ENCODE measurements at regions not wholly inside any gene's neighbourhood (a gene's known extent, or its start where the extent isn't known, plus 50 kb on each side); places are given as distances from the start of the nearest gene placed in this dataset.

DNA sequence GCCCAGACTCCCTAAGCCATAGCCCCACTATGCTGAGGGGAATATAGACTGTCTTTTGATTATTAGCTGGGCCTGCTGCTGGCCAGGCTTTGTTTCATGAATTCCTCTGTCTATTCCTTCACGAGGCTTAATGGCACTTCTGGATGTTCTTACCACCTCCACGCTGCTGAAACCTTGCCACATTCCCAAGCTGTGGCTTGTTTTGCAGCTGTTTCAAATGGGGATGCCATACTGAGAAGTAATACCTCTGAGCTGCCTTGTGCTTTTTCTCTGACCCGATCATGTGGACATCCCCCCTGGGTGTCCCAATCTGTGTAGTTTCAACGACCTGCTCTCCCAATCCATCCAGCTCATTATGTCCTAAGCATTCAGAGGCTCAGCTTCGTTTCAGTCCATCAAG lies 114.1 kb downstream of the ICOS start:
- DNase-seq: no peak

DNA sequence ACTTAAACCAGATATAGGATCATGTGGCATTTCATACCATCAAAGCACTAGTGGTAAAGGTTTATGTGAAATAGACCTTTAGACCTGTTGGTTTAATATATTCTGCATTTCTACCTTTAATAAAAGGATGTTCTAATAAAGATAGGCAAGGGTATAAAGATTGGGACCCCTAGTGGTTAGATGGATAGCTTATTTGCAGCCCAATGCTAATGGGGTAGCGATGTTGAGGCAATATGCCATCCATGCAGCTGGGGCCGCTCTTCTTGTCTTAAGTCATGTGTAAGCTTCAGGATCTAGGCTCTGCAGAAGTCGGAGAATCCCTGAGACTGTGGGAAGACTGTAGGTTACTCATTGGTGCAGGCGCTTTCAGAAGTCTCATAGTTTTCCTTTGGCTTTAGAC lies 114.9 kb downstream of the ICOS start:
- DNase-seq: no peak

DNA sequence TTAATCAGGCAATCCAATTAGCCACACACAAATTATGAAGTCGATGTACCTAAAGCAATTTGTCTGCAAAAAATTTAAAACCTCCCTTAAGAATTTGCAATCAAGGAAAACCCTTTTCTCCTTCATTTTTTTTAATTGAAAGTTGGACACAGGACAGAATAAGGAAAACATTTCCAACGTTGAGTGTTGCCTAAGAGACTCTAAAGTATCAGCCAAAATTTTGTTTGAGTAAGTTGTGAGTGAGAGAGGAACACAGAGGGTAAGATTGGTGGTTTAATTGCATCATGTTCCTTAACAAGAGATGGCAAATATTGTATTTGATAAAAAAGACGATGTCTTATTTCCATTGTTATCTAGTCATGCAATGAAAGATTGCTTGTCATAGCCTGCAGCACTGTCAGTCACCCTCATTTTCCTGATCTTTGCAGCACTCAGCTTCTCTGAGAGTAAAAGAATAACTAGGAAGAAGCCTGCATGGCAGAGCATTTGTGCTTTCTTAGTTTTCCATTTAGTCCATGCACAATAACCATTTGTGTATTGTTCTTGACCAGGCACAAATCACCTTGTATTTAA lies 115.5 kb downstream of the ICOS start:
- no peak for DNase-seq

DNA sequence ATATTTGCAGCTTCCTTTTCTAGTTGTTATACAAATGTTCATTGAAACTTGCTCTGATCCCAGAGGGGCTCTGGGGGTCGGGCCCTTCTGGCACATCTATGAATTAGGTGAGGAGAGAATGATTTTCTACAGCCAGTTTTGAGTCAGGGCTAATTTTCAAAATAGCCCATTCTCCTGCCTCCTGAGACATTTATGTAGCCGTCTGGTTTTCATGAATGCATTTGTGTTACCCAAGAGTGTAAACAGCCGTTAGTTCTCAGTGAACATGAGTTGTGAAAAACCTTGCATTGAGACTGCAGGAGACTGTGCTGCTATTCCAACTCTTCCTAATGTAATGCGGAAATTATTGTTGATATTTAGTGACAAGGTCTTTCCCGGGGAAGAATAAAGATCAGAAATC lies 122.5 kb downstream of the ICOS start:
- DNase-seq: no peak

DNA sequence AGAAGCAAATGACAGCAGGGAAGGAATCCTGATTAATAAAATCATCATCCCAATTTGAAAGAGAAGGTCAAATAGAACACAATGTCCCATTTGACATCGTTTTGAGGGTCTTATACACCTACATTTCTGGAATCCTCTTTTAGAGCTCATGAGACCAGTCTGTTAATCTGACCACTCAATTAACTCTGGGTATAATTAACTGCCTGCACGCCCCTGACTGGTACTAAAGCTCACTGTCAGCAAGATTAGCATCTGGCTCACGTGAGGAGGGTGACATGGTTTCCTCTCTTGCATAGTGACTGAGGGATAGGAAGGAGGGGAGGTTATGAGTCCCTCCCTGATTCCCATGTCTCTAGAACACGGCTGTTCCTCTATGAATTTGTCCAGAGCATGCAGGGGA lies 124.3 kb downstream of the ICOS start:
- no peak for DNase-seq

DNA sequence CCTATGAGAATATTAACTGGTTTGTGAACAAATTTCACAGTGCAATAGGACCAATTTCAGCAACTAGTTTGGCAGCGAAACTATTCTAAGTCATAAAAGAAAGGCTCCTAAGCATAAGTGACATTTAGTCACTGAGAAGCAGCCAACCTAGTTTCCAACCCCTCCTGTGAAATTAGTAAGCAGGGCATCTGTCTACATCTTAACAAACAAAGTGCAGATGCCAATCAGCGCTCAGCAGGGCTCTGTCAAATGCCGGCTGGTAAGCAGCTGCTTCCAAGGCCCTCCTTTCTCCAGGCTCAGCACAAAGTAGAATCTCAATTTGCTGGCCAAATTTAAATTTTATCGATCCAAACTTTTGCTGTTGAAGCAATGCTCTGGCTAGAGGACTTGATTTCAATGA lies 124.7 kb downstream of the ICOS start:
- no peak for DNase-seq

DNA sequence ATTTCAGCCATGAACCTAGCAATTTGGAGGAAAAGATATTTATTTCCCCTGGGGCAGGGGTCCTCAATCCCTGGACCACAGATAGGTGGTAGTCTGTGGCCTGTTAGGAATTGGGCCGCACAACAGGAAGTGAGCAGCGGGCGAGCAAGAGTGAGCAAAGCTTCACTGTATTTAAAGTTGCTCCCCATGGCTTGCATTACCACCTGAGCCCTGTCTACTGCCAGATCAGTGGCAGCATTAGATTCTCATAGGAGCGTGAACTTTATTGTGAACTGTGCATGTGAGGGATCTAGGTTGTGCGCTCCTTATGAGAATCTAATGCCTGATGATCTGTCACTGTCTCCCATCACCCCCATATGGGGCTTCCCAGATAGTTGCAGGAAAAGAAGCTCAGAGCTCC lies 127.6 kb downstream of the ICOS start:
- DNase-seq: no peak

DNA sequence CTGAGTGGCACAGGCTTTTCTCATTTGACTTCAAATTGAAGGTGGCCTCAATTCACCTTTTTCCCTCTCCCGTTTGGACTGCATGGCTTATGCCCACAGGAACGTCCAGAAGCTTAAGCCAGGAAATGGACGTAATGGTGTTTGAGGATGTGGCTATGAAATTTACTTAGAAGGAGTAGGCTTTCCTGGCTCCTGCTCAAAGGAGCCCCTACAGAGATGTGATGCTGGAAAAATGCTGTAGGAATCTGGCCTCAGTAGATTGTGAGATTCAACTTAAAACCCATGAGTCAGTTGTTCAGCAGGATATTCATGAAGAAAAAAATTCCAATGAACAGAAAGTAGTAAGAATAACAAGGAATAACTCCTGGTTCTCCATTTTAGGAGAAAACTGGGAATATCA lies 129.0 kb downstream of the ICOS start:
- DNase-seq: no peak

DNA sequence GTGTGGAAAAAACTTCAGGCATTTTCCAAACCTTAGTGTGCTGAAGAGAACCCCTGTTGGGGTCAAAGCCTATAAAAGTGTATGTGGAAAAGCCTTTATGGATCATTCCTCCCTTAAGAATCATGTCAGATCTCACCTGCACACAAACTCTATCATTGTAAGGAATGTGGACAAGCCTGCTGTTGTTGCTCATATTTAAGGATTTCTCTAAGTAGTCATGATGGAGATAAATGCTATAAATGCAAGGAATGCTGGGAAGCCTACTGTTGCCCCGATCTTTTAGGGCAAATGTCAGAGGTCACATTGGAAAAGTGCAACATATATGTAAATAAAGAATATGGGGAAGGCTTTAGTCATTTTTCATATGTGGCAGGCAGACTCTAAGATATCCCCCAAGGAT lies 129.5 kb downstream of the ICOS start:
- DNase-seq: no peak

DNA sequence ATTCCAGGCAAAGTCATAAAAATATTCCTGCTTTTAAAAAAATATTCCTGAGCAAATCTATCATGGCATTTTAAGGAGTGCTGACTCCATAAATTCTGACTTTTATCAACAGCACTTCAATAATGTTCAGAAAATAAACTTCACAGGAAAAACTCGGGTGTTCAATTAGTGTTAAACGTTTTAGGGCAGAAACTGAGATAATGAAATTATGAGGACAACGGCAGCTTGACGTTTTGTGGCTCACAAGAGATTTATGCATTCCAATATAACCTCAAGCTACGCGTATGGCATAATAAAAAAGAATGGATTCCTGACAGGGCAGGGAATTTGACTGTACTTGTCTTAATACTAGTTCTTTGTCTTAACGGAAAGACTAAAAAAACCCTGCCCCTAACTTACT lies 133.2 kb downstream of the ICOS start:
- no peak for DNase-seq

DNA sequence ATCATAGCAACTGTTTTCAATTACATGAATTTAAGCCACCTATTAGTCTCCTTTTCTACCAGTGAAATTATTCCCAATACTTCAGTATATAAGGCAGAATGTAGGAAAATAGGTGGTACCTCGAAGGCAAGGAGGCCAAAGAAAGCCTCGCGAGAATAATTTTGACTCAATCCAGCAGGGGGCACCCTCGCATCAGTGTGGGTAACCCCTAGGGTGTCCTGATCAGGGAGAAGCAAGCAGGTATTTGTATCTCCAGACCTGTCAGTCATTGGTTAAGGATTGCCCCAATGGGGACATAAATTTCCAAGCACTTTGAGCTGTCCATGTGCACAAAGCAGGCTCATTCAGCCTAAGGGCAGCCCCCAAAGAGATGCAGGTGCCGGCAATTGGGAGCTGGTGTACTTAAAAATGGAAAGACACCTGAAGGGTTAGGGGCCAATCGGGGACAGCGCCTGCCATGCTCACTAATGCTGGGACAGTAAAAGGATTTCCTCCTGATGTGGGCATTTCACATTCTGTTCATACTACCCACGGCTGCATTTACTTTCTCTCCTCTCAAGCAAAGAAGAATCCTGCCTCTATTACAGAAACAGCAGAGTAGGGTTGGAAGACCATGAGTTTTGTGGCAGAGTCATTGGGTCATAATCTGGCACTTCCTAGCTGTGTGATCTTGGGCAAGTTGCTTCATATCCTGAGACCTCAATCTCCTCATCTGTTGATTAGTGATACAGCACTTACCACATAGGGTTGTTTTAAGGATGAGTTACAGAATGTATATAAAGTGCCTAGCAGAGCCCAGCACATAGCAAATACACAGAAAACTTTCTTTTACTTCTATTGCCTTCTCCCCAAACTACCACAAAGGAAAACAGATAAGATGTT lies 136.1 kb downstream of the ICOS start:
- DNase-seq: no peak

DNA sequence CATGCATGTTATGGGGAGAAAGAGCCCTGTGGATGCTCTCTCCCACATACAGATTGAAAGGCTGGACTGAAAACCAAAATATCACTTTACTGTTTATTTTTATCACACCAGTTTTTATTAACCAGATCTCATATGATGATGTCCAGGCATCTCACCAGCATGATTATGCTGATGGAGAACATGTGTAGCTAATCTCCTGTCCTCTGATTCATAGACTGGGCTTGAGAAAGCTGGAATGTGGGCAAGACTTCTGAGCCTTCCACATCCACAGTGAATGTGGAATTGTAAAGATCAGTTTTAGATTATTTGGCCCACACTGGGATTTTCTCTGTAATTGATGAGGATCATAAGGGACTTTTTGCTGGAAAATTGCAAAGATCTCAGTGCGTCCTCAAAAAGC lies 137.9 kb downstream of the ICOS start:
- no peak for DNase-seq

DNA sequence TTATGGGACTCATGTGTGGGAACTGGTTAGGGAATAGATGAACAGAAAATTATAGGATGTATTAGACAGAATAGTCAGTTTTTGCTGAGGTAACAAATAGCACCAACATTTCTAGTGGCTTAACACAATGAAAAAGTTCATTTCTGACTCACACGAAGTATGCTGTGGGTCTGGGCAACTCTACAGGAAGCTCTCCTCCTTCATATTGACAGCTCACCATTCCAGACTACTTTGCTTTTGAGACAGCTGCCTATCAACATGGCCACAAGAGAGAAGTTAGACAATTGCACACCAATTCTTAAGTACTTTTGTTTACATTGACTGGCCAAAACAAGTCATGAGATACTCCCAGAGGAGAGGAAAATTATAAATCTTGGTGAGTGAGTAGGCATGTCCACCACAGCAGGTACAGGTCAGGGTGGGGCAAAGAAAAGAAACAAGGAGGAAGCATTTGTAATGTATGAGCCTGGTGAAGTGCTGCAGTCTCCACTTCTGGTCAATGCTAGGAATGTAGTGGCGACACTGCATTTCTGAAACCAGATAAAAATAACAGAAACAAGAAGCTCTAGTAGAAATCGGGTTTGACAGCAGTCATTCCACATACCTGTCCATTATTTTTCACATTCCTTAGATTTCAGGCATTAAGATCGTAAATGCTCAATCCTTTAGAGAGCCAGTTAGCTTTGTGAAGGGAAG lies 141.6 kb downstream of the ICOS start:
- DNase-seq: no peak

DNA sequence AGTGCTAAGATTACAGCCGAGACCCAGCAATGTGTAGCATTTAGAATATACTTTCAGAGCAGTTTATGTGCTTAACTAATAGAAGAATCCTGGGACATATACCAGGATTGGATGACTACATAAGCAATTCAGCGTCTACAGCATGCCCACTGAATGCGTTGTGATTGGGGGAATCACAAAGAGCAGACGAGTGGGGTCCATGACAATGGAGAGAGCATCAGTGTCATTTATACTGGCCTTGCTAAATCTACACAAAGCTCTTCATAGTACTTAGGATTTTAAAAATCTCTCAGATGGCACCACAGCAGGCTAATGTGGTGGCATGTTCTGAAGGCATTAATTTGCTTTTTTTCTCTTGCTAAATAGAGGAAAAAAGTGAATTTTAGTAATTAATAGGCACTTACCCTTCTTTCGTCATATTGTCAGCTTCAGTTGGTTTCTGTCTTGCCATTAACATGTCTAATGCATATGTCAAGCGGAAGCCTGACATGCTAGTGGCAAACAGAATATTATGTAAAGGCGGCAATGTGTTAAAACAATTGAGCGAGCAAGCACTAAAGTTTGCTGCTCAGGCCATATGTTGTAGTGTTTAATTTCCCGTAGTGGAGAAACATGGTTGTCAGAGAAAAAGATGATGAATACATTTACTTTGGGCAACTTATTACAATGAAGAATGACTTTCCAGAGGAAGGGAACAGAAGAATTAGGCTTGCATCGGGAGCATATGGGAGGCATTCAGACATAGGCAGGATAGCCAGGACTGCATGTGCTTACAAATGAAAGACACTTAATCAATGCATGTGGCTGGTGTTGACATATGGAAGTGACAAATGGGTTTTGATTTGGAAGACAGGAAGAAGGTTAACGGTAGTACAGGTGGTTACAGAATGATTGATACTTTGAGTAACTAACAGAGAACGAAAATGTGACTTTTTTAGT lies 145.2 kb downstream of the ICOS start:
- no peak for DNase-seq

DNA sequence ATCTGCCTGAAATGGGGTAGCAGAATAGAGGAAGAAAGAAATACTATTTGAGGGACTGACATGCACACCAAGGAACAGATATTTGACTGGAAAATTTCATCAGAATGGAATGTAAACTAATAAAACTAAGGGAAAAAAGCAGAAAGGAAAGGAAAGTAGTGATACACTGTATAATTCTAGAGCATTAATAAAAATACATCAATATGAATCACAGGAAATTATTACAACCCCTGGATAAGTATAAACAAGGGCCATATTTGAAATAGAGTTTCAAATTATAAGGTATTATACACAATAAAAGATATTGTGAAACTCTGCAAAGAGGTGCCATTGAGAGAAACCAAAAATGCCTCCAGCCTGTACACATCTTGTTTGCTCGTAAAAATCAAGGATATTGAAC lies 149.6 kb downstream of the ICOS start:
- DNase-seq: no peak

DNA sequence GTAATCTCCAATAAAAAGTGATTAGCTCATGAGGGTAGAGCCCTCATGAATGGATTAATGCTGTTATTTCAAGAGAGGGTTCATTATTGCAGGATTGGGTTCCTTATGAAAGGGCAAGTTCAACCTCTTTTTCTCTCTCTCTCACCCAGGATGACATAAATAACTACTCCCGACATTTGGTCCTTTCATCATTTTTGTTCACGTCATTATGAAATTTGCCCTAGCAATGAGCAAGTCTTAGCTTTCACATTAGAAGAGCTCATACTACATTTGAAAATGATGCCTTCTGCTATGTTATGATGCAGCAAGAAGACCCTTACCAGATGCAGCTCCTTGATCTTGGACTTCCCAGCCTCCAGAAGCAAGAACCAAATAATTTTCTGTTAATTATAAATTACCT lies 152.5 kb downstream of the ICOS start:
- no peak for DNase-seq

DNA sequence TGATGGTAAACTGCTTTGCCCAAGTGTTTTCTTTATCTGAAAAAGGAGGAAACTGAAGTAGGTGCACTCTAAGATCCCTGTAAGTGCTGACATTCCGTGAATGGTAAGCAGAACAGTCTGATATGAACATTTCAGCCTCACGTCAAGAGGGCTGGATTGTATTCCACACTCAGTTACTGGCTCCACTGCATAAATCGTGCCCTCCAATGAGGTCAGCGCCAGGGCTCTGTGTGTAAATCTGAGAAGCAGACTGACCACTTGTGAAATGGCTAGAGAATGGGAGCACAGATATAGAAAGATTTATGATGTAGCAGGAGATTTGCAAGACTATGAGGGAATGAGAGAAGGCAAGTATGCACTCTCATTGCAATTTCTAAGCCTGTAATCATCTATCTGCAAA lies 153.0 kb downstream of the ICOS start:
- no peak for DNase-seq

DNA sequence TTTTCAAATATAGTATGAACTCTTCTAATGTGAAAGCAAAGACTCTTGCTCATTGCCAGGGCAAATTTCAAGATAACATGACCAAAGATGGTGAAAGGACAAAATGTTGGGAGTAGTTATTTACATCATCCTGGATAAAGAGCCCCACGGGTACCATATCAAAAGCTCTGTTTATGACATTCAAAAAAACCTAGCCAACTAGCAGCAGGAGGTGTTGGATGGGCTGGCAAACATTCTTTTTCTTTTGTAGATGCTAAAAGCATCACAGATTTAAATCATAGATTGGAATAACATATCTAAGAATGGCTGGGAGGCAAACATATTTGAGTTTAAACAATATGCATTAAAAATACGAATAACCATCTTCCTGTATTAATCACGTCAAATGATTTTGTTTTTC lies 153.5 kb downstream of the ICOS start:
- no peak for DNase-seq

DNA sequence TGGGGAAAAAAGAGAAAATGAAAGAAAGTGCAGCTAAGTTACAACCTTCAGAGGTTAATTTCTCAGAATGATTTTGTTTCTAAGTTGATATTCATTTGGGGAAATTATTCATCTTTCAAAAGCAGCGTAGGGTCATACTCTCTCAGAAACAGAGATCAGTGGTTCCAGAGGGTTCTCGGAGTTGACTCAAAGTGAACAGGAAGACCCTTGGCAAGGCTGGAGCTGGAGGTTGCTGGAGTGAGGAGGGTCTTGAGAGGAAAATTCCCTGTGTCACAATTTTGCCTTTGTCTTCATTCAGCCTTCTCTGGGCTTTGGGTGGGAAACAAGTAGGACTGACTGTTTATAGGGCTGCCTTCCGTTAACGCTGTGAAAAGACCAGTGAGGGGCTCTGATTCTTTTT lies 168.2 kb downstream of the ICOS start:
- no peak for DNase-seq

DNA sequence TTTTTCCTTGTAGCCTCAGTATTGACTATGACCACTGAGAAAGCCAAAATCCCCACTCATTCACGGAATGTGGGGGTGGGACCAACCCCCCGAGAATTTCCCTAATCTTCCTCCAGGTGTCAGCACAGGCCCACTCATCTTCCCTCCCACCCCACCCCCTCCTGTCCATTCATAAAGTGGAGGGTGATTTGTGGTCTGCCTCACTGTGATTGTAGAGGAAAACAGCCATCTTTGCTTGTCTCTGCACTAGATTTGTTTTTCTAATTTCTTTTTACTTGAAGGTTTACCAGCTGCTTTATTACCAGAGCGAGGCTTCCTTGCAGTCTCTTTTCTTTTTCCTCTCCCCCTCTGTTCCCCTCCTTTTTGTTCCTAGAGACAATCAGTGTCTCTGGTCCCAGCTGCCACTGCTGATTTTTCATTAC lies 171.8 kb downstream of the ICOS start:
- no peak for DNase-seq

DNA sequence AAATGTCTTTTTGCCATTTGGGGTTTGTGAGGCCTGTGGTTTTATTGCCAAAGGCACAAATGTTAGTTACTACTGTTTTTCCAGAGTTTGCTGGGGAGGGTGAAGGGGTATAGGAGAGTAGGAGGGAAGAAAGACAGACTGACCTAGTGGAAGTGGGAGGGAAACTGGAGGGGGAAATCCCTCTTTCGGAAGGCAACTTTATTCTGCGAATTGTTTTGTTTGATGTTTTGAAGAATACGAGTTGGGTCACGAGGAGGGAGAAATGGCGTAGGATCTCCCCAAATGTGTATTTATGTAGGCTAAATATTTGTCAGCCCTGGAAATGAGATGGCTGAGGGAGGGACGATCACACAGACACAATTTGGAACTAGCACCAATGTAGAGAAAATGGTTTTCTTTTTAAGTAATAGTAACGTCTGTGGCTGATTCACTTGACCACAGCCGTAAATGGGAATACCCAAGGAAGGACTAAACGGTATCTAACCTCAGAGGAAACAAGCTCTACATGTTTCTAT lies 172.3 kb downstream of the ICOS start:
- no peak for DNase-seq

DNA sequence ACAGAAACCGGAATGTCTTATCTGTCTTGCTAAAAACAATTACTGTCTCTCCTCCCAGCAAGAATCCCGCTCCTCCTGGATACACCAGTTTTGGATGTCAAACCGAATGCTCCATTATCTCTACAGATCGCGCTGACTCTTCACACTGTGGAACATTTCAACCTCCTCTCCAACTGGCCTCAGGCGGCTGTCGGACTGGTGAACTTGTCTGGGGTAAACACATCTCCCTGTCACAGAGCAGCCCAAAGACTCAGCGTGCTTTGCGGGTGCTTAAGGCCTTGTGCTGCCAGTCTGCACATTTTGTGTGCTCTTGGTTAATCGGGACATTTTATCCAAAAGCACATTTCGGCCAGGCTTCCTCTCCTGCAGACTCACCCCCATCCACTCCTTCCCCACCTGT lies 173.1 kb downstream of the ICOS start:
- DNase-seq: no peak

DNA sequence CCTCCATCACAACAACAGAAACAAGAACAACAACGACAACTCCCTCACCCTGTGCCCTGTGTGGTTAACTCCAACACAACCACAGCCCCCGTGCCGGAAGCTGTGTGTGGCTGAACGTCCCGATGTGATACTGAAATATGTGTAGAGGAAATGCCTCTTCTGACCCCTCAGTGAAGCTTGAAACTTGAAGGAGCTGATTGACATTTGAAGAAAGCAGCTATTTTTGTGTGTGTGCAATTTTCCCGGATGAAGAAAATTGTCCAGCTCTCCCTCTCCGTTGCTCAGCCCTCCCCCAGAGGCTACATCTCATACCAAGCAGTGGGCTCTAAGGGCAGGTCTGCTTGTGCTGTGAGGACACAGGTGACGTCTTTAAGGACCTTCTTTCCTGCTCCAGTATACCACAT lies 173.8 kb downstream of the ICOS start:
- no peak for DNase-seq
